Limb (tissue), 2 donors: ENCODE measurements at regions not wholly inside any gene's neighbourhood (a gene's known extent, or its start where the extent isn't known, plus 50 kb on each side); places are given as distances from the start of the nearest gene placed in this dataset.

ENCODE experiments used
- DNase-seq, 2 donors: peaks; one replicate each; pipeline ENCODE4 v3.0.0-alpha.2; 2016; ENCODE audit errors: extremely low spot score in 2 of 2

GRCh38 chr7:41633690-41634089 lies 69.2 kb downstream of the INHBA start:
- no peak for DNase-seq

GRCh38 chr7:41630741-41631140 lies 72.1 kb downstream of the INHBA start:
- DNase-seq, result no peak

- no peak for DNase-seq
Observed at GRCh38 chr7:41629711-41630111, 73.2 kb downstream of the INHBA start.

GRCh38 chr7:41628901-41629300 lies 74.0 kb downstream of the INHBA start:
- DNase-seq, result no peak

- no peak for DNase-seq
Observed at GRCh38 chr7:41627645-41628298, 75.1 kb downstream of the INHBA start.

GRCh38 chr7:41624818-41625217 lies 78.1 kb downstream of the INHBA start:
- no peak for DNase-seq

- DNase-seq, result no peak
Observed at GRCh38 chr7:41621953-41622831, 80.7 kb downstream of the INHBA start.

- DNase-seq, result no peak
Observed at GRCh38 chr7:41617987-41618386, 84.9 kb downstream of the INHBA start.

- no peak for DNase-seq
Observed at GRCh38 chr7:41612798-41613197, 90.1 kb downstream of the INHBA start.

- no peak for DNase-seq
Observed at GRCh38 chr7:41612386-41612785, 90.5 kb downstream of the INHBA start.

GRCh38 chr7:41608447-41608846 lies 94.4 kb downstream of the INHBA start:
- no peak for DNase-seq

GRCh38 chr7:41603985-41604384 lies 98.9 kb downstream of the INHBA start:
- no peak for DNase-seq

GRCh38 chr7:41599760-41600159 lies 103.1 kb downstream of the INHBA start:
- no peak for DNase-seq

- DNase-seq, result no peak
Observed at GRCh38 chr7:41592794-41593193, 110.1 kb downstream of the INHBA start.

GRCh38 chr7:41592236-41592635 lies 110.7 kb downstream of the INHBA start:
- DNase-seq, result no peak

GRCh38 chr7:41590986-41591385 lies 111.9 kb downstream of the INHBA start:
- no peak for DNase-seq

- no peak for DNase-seq
Observed at GRCh38 chr7:41588341-41588740, 114.5 kb downstream of the INHBA start.

- no peak for DNase-seq
Observed at GRCh38 chr7:41586931-41587640, 115.8 kb downstream of the INHBA start.

GRCh38 chr7:41584746-41585145 lies 118.1 kb downstream of the INHBA start:
- DNase-seq, result no peak

- no peak for DNase-seq
Observed at GRCh38 chr7:41582116-41582515, 120.8 kb downstream of the INHBA start.

GRCh38 chr7:41581041-41581440 lies 121.8 kb downstream of the INHBA start:
- no peak for DNase-seq
